ENCODE measurements at regions not wholly inside any gene's neighbourhood (a gene's known extent, or its start where the extent isn't known, plus 50 kb on each side); places are given as distances from the start of the nearest gene placed in this dataset.

DNA sequence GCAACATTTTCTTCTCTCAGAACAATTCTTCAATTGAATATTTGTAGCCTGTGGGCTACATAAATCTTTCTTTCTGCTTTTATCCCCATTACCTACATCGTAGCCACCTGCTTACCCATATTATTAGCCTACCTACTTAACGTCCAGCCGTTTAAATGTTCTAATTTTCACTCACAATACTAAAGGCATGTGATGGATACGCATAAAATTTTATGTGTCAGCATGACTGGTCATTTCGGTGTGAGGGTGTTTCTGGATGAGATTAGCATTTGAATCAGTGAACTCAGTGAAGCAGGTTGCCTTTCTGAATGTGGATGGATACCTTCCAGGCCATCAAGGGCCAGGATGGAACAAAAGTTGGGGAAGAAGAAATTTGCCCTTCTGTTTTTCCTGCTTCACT, 1722.5 kb upstream of the ACO1 start:
- no peak for DNase-seq

DNA sequence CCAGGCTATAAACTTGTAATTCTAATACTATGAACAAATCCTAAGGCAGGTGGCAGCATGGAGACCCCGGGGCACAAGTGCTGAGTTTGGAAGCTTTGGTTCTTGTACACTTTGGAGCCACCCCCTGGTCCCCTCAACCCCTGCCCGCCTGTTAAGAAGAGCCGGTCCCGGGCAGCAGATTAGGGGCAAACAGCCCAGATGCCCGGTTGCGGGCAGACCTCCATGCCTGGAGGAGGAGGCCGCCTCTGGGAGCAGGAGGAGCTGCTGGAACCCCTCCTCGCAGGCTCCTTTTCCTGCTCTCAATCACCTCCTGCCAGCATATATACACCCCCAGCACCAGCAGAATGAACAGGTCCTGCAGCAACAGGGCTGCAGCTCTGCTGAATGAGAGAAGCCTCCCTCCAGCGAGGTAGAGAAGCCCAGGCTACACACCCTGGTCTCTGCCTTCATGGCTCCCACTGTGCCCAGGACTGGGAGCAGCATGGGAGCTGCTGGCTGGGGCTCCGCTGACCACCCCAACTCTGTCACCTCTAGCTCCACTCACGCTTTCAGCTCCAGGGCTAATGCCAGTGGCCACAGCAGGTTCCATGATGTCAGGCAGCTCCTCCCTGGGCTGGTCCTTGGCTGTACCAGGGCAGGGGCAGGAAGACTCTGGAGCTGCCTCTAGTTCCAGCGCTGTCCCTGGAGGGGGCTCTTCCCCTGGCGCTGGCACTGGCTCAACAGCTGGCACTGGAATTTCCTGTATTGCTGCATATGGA, 1713.5 kb upstream of the ACO1 start:
- no peak for DNase-seq

DNA sequence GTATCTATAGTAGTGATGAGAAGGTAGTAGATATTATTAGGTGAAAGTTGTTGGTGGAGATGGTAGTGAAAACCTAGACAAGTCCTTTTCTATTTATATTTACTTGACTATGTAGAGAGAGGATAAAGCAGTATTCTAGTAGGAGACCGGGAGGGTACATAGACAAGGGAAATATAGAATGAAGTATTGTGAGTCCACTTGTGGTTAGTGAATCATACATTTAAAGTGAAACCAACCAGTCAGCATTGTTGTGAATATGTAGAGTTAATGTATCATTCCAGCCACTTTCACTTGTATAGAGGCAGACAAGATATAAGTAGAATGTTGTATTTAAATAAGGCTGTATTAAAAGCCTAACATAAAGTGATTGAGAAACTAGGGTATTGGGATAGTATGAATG, 1711.3 kb upstream of the ACO1 start:
- no peak for DNase-seq

DNA sequence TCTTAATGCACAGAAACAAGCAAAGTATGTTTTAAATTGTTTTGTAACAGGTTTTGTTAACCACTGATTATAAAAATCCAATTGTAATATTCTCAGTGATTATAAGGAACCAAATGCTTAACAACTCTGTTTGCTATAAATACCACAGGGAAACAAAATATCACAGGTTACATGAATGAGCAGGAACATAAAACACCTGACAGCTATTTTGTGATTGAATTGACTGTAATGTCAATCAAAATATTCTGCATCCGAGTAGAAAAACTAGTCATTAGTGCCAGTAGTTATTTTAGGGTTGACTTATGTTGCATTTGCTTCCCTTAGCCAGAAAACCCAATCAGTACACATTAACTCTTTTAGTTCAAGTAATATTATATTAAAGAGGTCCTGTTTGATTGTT, 1707.8 kb upstream of the ACO1 start:
- no peak for DNase-seq

DNA sequence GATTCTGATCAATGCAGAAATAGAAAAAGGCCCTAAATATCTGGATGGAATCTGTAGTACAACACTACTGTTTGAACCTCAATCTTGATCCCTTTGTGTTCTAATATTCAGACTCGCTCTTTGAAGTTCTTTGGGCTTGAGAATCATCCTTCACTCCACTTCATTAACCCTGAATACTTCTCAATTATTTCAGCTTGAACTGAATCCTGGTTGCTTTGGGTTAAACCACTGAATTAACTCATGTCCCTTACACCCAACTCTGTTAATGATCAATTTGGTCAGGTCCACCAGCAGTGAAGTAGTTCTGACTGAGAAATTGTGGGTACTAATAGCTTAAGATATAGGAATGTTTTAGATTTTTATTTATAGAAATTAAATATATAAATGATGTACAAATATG, 1707.2 kb upstream of the ACO1 start:
- DNase-seq = no peak

DNA sequence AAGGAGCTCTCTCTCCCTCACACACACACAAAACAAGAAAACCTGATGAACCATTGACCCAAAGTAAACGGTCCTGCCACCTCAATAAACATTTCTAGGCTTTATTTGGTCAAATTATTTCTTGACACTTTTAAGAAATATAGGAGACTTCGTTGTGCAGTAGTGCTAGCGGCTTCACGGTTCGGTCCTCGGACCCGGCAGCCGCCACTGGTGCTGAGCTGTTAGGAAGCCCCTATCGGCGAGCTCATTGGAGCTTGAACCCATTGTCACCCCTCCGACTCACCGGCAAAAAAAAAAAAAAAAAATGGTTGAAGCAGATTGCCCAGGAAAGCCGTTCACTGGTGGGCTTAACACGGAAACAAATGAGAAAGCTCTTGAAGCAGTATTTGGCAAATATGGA, 1695.6 kb upstream of the ACO1 start:
- no peak for DNase-seq

DNA sequence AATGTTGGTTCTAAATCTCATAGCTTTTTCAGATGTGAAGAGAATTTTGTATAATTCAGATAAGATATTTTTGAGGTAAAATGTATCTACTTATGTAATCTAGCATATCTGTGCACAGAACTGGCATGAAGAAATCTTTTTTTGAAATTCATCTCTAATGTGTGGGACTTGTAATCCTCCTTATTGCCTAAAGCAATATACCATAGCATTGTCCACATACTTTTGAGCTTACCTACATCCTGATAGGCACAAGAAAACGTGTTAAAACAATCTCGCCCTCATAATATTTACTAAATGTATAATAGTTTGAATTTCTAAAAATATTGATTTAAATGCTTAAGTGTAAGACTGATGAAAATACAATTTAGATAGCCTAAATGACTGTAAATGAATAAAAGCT, 1686.5 kb upstream of the ACO1 start:
- no peak for DNase-seq

DNA sequence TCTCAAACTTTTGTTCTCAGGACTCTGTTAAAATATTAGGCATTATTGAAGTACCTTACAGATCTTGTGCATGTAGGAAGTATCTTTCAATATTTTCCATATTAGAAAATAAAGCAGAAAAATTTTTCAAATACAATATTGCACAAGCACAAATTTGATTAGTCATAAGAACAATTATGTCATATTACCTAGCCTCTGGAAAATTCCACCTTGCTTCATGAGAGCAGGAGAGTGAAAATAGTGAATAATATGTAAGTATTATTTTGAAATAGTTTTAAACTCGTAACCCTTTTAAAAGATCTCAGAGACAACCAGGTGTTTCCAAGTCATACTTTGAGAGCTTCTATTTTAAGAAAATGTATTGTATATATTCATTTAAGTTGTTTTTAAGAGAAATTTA, 1672.9 kb upstream of the ACO1 start:
- no peak for DNase-seq

DNA sequence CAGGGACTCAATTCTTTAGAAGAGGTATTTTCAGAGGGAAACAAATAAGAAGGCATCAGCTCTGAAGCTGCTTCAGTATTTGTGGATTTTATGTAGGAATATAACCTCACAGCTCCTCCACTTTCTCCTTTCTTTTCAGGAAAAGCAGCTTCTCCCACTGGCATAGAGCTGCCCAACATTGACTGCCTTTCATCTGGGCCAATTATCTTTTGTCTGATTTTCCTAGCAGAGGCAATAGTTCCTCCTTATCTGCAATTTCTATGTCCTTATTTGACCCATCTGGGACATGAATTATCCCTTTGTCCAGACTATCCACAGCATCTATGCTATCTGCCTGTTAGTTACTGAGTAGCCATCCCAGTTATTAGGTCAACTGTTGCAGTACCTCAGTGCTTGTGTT, 1671.2 kb upstream of the ACO1 start:
- no peak for DNase-seq

DNA sequence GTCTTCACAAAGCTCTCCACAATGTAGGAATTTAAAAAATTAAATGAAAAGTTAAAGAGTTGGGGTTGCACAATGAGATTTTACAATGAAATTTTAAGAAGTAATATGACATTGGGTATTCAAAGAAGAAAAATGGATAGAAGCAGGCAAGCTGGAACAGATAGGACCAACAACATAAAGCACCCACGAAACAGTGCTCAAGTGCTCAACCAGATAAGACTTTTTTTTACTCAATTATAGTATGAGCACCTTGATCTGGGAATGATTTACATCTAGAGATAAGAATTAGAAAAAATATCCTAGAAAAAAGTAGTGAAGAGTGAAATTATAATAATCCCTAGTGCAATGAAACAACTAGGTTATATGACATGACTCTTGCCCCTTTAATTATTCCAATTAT, 1670.1 kb upstream of the ACO1 start:
- DNase-seq = no peak

DNA sequence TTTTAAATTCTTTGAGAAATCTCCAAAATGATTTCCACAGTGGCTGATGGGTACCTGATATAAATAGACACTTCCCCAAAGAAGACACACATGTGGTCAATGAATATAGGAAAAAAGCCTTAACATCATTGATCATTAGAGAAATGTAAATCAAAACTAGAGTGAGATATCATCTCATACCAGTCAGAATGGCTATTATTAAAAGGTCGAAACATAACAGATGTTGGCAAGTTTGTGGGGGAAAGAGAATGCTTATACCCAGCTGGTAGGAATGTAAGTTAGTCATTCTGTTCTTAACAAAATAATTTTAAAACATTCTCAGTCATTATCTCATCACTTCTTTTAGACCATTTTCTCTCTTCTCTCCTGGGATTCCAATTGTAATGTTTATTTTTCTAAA, 1666.0 kb upstream of the ACO1 start:
- DNase-seq = no peak

DNA sequence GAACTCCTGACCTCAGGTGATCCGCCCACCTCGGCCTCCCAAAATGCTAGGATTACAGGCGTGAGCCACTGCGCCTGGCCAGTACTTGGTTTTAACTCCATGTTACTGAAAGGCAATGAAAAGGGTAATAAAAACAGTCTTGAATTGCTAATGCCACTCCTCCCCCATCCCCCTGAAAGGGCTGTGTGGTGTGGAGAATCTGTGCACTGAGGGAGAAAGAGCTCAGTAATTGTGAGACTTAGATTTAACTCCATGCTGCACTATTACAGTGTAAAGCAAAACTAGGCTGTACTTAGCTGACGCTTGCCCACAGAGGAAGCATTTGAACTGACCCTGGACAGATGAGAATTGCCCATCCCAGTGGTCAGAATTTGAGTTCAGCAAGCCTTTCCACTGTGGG, 1662.4 kb upstream of the ACO1 start:
- no peak for DNase-seq

DNA sequence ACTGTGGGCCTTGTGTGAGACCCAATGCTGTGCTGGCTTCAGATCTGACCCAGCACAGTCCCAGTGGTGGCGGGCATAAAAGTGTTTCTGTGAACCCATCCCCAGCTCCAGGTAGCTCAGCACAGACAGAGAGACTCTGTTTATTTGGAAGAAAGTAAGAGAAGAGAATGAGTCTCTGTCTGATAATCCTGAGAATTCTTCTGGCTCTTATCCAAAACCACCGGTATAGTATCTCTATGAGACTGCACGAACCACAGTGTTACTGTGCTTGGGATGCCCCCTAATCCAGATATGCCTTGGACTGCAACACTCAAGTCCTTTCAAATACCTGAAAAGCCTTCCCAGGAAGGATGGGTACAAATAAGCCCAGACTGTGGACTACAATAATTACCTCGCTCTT, 1660.8 kb upstream of the ACO1 start:
- DNase-seq = no peak

DNA sequence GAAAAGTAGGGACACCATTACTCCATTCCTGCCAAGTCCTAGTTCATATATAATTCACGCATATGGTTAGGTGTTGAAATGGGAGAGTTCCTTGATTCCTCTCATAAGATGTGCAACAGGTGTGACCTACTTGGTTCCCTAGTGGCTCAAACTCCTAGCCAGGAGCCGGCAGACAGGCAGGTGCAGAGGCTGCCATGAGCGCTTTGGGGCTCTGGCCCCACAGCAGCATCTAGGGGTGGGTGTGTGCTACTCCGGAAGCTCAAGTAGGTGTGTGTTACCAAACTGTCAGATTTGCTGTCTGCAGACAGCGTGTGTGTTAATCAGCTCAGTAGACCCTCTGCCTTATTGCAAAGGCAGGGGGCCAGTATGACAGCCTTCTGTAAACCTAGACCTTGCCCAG, 1652.4 kb upstream of the ACO1 start:
- DNase-seq = no peak

DNA sequence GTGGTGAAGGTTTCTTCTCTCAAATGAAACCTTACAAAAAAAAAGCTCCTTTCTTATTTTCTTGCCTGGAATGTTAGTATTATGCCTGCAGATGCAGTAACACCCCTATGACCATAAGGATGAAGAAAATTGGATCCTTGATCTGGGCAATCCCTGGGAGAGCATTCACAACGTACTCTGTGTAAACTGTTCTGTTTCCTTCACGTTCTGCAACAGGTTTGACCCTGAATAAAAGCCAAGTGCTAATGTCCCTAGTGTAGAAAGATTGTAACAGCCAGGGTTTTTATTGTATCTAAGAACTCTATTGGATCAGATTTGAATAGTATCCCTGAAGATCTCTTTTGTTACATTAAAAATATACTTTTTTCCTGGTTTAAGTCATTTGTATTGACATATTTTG, 1639.6 kb upstream of the ACO1 start:
- no peak for DNase-seq

DNA sequence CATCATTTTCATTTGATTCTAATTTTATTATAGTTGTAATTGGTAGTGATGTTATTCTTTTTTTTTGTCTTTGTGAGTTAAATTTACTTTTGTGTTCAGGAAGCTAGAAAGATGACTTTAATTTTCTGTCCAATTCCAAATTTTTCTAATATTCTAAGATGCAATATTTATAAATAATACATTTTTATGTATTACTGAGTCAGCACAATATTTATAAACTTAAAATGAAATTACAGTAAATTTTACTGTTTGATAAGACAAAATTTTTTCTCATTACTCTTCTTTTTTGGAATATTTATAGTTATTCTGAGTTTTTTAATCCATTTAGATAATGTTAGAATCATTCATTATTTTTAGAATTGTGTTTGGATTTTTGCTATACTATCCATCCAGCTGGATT, 1637.9 kb upstream of the ACO1 start:
- no peak for DNase-seq

DNA sequence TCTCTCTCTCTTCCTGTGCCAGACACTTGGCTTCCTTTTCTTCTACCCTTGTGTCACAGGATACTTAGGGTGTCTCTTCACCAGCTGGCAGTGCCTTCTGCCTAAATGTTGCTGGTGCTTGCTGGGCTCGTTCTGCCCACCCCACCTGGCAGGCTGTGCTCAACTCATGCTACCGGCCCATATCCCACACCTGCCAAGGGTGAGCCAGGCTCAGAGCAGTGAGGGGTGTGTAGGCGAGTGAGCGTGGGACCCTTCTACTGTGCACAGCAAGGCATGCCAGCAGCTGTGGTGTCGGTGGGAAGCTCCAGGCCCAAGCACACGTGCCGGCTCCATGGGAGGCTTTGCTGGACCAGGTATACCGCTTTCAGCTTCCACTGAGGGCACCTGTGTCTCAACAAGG, 1626.7 kb upstream of the ACO1 start:
- DNase-seq = no peak

DNA sequence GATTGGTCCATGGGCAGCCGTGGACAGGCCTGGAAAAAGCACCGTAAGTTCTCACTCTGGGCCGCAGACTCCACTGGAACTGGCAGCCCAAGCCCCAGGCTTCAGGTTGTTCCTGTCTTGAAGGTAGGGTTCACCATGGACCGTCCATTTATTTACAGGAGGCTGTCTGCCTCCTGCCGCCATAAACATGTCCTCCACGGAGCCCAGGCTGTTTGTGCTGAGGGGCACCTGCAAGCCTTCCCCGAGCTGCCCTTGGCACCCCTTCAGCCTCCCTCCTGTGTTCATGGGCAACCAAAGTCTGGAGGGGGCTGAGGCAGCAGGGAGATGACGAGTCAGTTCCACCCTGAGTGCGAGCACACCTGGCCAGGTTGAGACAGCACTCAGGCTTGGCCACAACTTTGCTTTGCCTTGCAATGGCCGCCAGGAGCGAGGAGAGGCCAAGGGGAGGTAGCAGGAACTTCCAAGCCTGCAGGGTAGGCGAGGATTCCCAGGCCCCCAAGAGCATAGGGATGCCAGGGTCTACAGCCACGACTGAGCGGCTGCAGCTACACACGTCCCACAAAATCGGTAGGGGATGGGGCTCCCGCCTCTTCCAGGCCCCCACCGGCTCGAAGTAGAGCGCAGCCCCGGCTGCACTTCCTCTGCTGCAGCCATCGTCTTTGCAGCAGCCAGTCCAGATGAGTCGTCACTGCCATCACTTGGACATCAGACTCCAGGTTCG, 1625.6 kb upstream of the ACO1 start:
- no peak for DNase-seq

DNA sequence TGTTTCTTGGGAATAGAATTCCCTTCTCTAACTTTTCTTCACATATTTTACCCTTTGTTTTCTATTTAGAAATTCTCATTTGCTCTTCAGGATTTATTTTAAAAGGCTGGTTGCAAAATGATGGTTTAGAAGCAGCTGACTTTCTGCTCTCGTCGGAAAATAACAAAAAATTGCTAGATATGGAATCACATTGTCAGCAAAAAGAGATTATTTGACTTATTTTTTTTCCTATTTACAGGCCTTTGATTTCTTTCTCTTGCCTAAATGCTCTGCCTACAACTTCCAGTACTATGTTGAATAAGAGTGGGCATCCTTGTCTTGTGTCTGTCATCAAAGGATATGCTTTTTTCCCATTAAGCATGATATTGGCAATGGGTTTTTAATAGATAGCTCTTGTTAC, 1619.1 kb upstream of the ACO1 start:
- no peak for DNase-seq

DNA sequence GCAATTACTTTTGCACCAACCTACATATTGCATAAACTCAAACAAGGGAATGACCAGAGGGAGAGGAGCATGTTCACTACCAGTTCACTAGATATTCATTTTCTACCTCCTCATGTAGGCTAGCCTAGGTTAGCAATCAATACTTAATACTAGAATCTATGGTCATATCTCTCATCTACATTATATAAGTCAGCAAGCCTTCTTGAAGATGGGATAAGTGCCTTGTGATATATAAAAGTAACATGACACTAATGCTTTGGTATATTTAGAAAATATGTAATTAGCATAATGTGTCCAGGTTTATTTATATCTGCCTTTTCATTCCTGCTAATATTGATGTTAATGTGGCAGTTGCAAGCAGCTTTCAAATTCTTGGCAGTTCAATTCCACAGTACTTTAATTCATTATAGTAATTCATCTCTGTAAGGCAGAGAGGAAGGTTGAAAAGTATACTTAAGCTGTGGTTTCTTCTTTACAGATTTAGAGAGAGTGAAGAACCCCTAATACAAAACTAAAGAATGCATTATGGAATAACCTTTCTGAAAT, 1613.2 kb upstream of the ACO1 start:
- no peak for DNase-seq

DNA sequence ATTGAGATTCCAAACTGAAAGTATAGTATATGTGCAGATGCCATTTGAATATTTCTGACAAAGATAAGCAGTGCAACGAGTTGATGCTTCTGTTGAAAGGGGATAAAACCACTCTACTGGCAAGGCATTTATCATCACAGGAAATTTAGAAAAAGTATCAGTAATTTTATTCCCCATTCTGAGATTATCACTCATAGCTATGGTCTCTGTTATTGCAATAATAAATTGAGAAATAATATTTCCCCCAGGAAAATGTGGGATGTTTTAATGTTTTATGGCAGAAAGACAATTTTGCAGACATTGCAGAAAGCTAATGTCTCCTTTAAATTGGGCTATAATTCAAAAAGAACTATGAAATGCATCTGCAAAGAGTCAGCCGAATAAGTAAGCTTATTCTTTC, 1612.7 kb upstream of the ACO1 start:
- DNase-seq = no peak

DNA sequence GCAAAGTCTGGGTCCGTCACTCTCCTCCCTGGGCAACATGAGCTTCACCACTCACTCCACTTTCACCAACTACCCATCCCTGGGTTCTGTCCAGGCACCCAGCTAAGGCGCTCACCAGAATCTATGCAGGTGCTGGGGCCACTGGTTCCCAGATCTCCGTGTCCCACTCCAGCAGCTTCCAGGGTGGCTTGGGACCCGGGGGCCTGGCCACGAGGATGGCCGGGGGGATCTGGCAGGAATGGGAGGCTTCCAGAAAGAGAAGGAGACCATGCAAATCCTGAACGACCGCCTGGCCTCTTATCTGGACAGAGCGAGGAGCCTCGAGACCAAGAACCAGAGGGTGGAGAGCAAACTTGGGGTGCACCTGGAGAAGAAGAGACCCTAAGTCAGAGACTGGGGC, 1611.0 kb upstream of the ACO1 start:
- no peak for DNase-seq

DNA sequence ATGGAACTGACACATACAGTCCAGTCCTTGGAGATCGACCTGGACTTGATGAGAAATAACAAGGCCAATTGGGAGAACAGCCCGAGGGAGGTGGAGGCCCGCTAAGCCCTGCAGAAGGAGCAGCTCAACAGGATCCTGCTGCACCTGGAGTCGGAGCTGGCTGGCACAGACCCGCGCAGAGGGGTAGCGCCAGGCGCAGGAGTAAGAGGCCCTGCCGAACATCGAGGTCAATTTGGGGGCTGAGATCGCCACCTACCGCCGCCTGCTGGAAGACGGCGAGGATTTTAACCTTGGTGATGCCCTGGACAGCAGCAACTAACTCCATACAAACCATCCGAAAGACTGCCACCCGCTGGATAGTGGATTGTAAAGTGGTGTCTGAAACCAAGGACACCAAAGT, 1610.1 kb upstream of the ACO1 start:
- no peak for DNase-seq

DNA sequence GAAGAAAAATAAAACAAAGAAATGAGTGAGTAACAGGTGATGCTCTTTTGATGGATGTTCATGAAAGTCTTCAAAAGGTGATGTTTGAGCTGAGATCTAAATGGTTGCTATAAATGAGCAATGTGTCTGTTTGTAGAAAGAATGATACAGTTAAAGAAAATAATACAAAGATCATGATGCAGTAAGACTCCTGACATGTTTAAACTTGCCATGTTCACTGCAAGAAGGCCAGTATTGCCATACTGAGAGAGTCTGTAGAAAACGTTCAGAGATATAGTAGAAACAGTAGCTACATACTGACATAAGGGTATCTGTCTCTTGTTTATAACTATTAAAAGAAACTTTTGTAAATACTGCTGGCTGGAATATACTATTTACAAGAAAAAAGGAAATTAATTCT, 1609.2 kb upstream of the ACO1 start:
- DNase-seq = no peak

DNA sequence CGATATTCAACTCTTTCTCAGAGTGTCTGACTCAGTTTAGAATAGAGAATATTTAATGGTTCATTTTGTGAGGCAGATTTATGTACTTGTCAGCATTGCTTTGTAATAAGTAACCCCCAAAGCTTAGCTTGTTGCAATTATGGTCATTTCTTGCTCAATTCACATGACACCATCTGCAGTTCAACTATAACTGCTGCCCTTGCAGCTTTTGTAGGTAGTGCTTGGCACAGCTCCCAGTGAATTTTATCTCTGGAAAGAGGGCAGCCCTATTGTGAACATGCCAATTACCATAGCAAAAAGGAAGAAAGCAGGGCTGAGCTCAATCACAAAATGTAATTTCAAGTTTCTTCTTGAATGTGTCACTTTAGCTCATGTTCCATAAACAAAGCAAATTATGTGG, 1587.7 kb upstream of the ACO1 start:
- DNase-seq = no peak
